ENCODE measurements at regions not wholly inside any gene's neighbourhood (a gene's known extent, or its start where the extent isn't known, plus 50 kb on each side); places are given as distances from the start of the nearest gene placed in this dataset.

DNA sequence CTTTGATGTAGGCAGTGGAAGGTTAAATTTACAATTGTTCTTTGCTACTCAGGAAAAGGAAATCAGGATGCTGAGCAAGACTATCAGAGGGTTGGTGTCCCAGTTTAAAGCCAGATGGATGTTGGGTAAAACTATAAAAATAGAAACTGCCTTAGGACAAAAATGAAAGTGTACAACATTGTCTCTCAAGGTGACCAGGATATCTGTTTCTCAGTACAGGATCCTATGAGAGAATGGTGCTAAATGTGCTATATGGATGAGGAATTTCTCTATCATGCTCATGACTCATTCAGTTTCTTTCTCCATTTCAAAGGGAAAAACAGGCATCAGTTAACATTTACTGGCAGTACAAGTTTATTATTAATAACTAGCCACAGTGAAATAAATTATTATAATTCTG, 534.2 kb upstream of the GJE1 start:
- no peak overlapping the region for H3K27ac ChIP-seq
- no peak for TF ChIP-seq ZFX (IDR thresholded peaks at IDR 0.05; ENCODE audit: borderline replicate concordance)
- TF ChIP-seq, protein P1, sequence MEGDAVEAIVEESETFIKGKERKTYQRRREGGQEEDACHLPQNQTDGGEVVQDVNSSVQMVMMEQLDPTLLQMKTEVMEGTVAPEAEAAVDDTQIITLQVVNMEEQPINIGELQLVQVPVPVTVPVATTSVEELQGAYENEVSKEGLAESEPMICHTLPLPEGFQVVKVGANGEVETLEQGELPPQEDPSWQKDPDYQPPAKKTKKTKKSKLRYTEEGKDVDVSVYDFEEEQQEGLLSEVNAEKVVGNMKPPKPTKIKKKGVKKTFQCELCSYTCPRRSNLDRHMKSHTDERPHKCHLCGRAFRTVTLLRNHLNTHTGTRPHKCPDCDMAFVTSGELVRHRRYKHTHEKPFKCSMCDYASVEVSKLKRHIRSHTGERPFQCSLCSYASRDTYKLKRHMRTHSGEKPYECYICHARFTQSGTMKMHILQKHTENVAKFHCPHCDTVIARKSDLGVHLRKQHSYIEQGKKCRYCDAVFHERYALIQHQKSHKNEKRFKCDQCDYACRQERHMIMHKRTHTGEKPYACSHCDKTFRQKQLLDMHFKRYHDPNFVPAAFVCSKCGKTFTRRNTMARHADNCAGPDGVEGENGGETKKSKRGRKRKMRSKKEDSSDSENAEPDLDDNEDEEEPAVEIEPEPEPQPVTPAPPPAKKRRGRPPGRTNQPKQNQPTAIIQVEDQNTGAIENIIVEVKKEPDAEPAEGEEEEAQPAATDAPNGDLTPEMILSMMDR (IDR thresholded peaks at IDR 0.05) = no peak

DNA sequence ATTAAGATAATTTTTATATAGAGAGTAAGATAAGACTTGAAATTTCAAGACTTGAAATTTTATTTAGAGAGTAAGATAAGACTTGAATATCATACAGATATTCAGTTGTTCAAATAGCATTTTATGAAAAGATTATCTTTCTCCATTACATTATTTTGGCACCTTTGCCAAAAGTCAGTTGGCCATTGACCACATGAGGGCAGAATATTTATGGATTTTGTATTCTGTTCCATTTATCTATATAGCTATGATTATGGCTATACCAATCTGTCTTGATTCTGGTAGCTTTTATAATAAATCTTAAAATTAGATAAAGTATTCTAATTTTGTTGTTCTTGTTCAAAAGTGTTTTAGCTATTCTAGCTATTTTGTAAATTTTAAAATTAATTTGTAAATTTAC, 537.9 kb upstream of the GJE1 start:
- H3K27ac ChIP-seq = no peak overlapping the region
- no peak for TF ChIP-seq ZFX (IDR thresholded peaks at IDR 0.05; ENCODE audit: borderline replicate concordance)
- TF ChIP-seq, protein P1 (IDR thresholded peaks at IDR 0.05) = peak; percentile 30

DNA sequence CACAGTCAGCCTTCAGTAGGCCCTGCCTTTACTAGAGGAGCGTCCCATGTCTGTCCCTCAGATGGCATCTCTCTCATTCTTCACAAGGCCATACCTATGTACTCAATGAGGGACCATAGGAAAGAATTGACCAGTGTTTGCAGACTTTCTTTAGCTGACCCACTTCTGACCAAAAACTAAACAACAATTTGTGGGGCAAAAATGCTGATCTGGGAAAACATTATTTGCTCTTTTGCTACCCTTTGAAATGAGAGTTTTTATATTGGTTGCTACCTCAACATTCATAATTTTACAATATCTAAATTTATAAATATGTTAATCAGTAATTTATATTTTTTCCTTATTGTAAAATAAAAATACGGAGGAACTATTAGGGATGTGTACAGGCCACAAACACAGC, 539.4 kb upstream of the GJE1 start:
- TF ChIP-seq ZFX (IDR thresholded peaks at IDR 0.05; ENCODE audit: borderline replicate concordance) = no peak
- TF ChIP-seq, protein P1 (IDR thresholded peaks at IDR 0.05) = no peak
- H3K27ac ChIP-seq = no peak overlapping the region

DNA sequence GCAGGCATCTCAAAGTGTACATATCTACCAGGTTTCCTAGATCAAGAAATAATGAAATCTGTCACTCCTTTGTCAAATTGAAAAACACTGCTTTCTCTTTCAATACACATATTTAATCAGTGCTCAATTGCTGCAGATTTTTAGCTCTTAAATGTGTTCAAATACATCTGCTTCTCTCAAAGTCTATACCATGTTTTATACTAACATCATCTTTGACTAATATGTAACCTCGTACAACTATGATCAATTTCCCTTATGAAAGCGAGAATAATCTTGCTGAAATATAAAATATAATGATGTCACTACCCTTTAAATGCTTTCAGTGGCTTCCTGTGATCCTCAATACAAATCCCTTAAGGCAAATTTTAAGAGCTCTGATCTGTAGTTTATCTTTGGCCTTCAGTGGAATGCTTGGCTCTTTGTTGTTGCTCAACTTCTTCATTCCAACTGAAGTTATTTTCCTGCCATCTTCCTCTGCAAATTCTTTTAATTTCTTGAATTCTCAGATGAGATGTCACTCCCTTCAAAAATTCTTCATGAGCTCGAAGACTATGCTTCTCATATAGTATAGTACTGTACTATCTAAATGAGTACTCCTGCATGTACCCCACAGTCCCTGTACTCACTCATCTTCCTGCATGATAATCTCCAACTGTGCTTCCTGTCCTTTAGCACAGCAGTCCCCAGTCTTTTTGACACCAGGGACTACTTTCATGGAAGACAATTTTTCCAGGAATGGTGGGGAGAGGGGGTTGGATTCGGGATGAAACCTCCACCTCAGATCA, 545.1 kb upstream of the GJE1 start:
- H3K27ac ChIP-seq = no peak overlapping the region
- TF ChIP-seq ZFX (IDR thresholded peaks at IDR 0.05; ENCODE audit: borderline replicate concordance) = no peak

DNA sequence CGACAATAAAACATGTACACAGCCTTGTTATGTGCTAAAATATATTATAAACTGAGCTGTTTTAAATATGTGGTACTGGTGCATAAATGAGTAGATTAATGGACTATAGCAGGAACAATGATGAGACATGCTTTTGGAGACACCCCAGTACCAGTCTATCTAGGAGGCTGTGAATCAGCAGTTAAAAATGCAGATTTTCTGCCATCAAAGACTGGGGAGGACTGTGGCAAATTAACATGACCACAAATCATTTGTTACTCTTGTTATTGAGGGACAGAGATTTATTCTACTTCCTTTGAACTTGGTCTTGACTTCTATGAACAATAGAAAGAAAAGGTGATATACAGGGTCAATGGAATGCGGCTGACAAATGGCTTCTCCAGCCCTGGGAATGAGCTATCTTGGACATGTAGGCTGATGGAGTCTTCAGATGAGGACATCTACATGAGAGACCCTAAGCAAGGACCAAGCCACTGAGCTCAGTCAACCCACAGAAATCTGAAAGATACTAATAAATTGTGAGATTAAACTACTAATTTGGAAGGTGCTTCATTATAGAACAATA, 551.7 kb upstream of the GJE1 start:
- H3K27ac ChIP-seq = no peak overlapping the region
- TF ChIP-seq, protein P1 (IDR thresholded peaks at IDR 0.05) = no peak
- TF ChIP-seq ZFX (IDR thresholded peaks at IDR 0.05; ENCODE audit: borderline replicate concordance) = no peak

DNA sequence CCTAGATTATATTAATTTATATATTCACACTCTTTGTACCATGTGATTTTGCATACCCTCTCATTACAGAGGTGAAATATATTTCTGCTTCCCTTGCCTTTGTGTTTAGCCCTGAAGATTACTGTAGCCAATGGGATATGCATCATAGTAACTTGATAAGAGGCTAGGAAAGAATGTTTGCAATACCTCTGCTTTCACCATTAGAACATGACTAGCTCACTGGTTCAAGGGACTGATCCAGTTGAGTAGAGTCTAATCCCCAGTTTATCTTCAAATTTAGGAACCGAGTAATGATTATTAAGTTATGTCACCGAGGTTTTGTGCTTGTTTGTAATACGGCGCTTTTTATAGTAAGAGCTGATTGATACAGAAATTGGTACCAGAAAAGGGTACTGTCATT, 552.6 kb upstream of the GJE1 start:
- TF ChIP-seq ZFX (IDR thresholded peaks at IDR 0.05; ENCODE audit: borderline replicate concordance) = no peak
- TF ChIP-seq, protein P1 (IDR thresholded peaks at IDR 0.05) = no peak
- H3K27ac ChIP-seq = no peak overlapping the region

DNA sequence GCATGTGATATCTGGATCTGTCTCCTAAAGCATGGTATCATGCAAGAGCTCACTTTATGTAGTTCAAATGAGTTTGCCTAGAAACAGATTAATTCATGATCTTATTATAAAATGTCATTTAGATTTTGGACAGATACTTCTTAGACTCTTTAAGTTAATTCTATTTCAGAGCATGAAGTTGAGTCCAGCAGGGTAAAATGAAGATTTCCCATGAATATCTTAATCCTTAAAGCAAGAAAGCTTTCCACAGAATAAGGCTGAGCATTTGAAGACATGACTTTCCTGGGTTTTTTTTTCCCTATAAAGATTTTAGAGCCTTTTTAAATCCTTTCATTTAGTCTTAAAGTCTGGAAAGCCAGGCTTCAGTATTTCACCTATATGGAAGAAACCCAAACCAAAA, 556.0 kb upstream of the GJE1 start:
- no peak for TF ChIP-seq ZFX (IDR thresholded peaks at IDR 0.05; ENCODE audit: borderline replicate concordance)
- TF ChIP-seq, protein P1 (IDR thresholded peaks at IDR 0.05) = no peak

More for the DNA sequence above, 556.0 kb upstream of the GJE1 start:
- H3K27ac ChIP-seq = no peak overlapping the region
